GM12875 (cell line): ENCODE measurements at regions not wholly inside any gene's neighbourhood (a gene's known extent, or its start where the extent isn't known, plus 50 kb on each side); places are given as distances from the start of the nearest gene placed in this dataset.

Source experiments
- H3K4me3 ChIP-seq: one replicate; pipeline ENCODE4 v1.5.1; 2011; ENCODE audit warnings: low read depth, low read length, control low read depth
- TF ChIP-seq, protein P1 (sequence below): IDR thresholded peaks from 2 replicates; pipeline ENCODE4 v1.5.1; 2011; ENCODE audit warnings: low read depth, mild to moderate bottlenecking, control low read depth, inconsistent platforms, low read length, moderate library complexity, borderline replicate concordance; ENCODE audit not compliant: insufficient read depth

DNA sequence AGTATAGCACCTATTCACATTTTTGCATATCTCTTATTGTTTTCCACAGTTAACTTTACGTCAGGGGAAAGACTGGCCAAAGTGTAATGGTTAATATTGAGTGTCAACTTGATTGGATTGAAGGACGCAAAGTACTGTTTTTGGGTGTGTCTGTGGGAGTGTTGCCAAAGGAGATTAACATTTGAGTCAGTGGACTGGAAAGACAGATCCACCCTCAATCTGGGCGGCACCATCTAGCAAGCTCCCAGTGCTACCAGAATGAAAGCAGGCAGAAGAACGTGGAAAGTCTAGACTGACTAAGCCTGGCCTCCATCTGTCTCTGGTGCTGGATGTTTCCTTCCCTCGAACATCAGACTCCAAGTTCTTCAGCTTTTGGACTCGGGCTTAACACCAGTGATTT lies 1900.7 kb upstream of the RAG2 start:
- TF ChIP-seq, protein P1, sequence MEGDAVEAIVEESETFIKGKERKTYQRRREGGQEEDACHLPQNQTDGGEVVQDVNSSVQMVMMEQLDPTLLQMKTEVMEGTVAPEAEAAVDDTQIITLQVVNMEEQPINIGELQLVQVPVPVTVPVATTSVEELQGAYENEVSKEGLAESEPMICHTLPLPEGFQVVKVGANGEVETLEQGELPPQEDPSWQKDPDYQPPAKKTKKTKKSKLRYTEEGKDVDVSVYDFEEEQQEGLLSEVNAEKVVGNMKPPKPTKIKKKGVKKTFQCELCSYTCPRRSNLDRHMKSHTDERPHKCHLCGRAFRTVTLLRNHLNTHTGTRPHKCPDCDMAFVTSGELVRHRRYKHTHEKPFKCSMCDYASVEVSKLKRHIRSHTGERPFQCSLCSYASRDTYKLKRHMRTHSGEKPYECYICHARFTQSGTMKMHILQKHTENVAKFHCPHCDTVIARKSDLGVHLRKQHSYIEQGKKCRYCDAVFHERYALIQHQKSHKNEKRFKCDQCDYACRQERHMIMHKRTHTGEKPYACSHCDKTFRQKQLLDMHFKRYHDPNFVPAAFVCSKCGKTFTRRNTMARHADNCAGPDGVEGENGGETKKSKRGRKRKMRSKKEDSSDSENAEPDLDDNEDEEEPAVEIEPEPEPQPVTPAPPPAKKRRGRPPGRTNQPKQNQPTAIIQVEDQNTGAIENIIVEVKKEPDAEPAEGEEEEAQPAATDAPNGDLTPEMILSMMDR: no peak
- no peak overlapping the region for H3K4me3 ChIP-seq

- no peak overlapping the region for H3K4me3 ChIP-seq
- TF ChIP-seq, protein P1: no peak
Measured at GRCh38 chr11:38491986-38492385, 1894.0 kb upstream of the RAG2 start.

DNA sequence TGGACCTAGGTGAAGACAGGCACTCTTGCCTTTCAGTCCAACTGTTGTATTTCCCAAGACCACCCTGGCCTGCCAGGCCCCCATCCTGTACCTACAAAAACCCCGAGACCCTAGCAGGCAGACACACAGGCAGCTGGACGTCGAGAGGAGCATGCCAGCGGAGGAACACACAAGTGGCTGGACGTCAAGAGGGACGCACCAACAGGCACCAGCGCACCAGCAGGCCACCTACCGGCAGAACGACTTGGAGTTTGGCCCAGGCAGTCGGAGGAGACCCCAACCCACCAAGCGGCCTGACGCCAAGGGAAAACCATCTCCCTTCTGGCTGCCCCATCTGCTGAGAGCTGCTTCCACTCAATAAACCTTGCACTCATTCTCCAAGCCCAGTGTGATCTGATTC lies 1883.4 kb upstream of the RAG2 start:
- no peak overlapping the region for H3K4me3 ChIP-seq
- TF ChIP-seq, protein P1: no peak

DNA sequence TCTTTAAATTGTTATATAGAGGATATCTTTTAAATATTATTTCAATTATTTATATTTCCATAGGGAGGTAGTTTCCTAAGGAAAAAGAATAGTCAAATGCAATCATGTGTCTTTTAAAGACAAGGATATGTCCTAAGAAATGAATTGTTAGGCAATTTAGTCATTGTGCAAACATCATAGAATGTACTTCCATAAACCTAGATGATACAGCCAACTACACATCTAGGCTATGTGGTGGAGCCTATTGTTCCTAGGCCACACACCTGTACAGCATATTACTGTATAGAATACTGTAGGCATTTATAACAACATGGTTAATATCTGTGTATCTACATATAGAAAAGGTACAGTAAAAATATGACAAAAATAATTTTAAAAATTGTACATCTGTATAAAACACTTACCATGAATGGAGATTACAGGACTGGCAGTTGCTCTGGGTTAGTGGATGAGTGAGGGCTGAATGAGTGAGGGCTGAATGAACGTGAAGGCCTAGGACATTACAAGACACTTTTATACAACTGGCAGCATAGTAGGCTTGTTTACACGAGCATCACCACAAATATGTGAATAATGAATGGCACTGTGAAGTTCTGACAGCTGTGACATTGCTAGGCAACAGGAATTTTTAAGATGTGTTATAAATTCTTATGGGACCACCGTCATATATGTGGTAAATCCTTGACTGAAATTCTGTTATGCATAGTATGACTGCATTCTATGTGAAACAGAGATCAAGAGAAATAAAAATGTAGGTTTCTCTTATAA lies 1879.0 kb upstream of the RAG2 start:
- TF ChIP-seq, protein P1: no peak
- H3K4me3 ChIP-seq: no peak overlapping the region

DNA sequence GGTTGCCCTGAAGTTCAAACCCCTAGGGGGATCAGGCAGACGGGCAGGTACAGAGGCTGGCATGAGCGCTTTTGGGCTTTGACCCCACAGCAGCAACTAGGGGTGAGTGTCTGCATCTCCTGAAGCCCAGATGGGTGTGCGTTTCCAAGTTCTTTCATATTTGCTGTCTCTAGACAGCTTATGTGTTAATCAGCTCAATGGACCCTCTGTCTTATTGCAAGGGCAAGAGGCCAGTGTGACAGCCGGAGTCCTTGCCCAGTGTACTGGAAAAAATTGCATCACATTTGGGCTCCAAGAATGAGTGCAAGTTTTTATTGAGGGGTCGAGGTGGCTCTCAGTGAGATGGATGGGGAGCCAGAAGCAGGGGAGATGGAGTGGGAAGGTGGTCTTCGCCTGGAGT lies 1863.7 kb upstream of the RAG2 start:
- H3K4me3 ChIP-seq: no peak overlapping the region
- TF ChIP-seq, protein P1: no peak

GRCh38 chr11:38460896-38461295 lies 1862.9 kb upstream of the RAG2 start:
- TF ChIP-seq, protein P1: no peak
- no peak overlapping the region for H3K4me3 ChIP-seq

GRCh38 chr11:38460429-38460828 lies 1862.4 kb upstream of the RAG2 start:
- no peak overlapping the region for H3K4me3 ChIP-seq
- TF ChIP-seq, protein P1: no peak
